Activated CD4-positive, alpha-beta T cell treated with anti-CD3 and anti-CD28 coated beads for 24 hours (primary cell): ENCODE measurements at regions not wholly inside any gene's neighbourhood (a gene's known extent, or its start where the extent isn't known, plus 50 kb on each side); places are given as distances from the start of the nearest gene placed in this dataset.

ENCODE experiments used
- DNase-seq, 2 donors: peaks; one replicate each; pipeline ENCODE4 v3.0.0-alpha.2; 2020; ENCODE audit warnings: low read depth in 2 of 2

DNA sequence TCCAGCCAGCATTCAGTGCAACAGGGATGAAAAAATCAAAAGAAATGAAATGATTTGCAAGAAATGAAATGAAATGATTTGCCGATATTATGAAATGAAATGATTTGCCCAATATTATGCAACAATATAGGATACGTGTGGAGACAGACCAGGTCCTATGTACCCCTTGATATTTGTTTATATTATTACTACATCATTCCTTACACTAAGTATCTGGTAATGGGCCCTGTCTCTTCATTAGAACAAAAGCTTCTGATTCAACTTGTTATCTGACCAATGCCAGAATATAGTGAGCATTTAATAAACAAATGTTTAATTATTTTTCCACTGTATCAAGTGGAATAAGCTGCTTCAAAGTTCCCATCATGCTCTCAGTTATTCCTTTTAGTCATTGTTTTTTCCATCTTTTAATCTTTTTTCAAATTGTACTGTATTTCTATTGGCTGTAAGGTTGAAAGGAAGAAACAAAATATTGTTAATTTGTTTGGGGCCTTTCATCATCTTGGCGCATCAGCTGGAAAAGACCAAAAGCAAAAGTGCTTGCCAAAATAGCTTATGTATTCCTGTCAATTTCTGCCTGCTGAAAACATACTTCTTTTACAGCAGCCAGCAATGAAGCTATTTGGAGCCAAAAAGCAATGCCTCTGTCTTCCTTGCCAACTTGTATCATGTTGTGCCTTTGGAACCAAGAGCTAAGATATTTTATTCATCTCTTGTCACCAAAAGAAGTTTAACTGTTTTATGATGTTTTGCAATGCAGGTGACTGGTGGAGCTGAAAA, 2314.9 kb downstream of the LRRC4C start:
- no peak for DNase-seq

DNA sequence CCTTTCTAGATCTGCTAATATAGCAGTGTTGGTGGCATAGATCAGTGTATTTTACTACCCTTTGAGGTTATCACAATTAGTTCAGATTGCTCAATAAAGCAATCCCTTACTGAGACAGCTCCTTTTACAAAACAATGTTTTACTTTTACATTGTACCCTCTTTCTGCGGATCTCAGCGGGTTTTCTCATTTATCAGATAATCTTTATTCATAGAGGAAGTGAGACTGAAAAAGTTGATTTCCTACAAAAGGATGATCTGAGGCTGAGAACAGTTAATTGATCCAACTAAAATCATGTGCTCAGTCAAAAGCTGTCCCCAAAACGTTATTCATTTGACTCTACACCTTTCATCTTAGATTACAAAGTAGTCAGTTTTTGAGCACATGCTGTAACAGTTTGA, 2319.9 kb downstream of the LRRC4C start:
- DNase-seq: no peak

DNA sequence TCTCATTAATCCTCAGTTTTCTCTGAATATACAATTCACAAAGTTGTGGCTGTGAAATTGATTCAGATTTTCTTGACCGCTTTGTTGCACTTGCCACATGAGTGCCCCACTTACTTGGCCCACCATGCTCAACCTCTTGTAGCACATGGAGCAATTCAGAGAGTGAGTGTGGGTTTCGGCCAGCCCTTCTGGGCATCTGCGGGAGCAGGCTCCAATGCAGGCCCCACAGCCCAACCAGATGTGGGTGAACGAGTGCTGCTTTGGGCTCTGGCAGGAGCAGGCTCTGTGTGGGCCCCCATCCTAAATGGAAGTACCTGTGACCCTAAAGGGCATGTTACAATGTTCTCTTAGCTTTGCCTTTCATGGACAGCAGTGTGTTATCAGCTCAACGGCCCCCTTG, 2338.6 kb downstream of the LRRC4C start:
- no peak for DNase-seq

DNA sequence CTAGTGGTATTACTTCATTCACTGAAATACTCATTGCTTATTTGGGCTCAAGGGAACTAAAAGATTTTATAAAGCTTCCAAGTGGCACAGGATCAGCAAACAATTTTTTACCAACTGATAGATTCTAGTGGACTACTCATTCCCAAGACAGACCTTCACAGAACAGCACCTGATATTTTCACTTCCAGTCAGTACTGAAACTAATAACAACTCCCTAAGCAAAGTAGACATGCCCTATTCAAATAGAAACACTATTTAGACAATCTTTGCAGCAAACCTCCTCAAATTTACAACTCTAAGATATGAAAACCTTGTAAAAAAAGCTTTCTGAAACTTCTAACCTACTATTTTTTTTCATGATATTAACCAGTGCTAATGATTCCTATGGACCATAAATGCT, 2345.8 kb downstream of the LRRC4C start:
- no peak for DNase-seq

DNA sequence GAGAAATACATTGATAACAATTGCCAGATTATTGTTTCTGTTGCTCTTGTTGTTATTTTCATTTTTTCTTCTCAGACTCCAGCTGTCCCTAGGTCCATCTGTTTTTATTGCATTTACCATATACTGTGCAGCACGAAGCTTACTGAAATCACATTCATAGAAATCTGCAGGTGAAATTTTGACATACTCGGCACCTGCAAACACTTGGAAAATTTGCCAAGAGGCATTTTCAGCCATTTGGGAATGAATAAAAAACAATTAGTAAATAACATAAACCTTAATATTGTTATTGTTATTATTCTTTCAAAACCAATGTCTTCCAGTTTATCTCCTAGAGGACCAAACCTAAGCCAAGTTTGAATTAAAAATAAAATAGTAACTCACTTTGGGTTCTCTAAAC, 2357.2 kb downstream of the LRRC4C start:
- DNase-seq: no peak

DNA sequence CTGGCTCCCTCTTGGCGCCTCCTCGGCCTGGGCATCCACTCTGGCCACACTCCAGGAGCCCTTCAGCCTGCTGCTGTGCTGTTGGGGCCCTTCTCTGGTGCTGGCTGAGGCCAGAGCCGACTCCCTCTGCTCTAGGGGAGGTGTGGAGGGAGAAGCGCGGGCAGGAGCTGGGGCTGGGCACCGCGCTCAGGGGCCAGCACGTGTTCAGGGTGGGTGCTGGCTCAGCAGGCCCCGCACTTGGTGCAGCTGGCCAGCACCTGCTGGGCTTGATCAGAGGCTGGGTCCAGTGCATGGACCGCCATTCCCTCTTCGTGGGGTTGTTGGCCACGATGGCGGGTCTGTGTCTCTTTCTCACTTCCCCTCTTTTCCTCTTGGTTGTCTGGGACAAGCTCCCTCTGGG, 2381.0 kb downstream of the LRRC4C start:
- DNase-seq: no peak

DNA sequence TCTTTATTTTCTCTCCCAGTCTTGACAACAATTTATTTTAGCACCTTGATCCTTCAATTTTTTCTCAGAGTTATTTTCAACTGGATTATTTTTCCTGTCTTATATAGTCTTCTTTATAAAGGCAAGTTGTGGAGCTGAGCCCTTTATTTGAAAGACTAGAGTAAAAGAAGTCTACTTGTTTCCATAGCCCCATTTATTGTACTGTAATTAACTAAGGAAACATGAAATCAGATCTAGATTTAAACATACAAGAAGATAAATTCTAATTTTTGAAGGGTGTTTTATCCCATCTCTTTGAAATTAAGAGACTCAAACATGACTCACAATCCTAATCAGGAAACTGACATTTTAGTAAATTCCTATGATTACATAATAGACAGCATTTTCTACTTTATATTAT, 2421.8 kb downstream of the LRRC4C start:
- DNase-seq: no peak

DNA sequence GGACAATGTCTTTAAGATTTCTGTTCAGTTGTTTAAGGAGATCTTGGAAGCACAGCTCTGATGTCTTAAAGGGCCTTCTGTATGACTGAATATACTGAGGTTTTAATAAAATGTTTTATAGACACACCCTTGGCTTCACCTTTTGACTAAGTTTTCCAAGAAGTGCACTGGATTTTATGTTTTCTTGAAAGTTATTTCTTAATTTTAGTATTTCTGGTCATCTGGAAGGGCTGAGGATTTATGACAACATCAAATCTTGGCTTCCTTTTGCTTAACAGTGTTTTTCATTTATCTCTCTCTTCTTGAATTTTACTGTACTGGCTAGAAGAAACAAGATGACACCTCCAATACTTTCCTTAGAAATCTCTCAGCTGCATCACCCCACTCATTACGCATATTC, 2423.4 kb downstream of the LRRC4C start:
- no peak for DNase-seq

DNA sequence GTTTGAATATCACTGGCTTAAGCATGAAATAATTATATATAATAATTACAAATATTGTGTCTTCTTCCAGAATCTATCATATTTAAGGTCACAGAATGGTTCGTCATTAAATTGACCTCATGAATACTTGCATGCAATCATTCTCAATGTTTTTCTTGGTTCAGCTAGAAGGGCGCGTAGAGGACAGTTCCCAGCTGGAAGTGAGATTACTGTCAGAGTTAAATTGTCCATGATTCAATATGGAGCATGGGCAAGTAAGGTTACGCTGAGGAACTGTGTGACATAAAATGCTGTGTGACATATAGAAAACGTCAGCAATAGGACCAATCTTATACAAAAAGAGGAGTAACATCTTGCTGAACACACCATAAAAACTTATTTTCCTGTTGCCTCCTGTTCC, 2423.5 kb upstream of the RAG2 start:
- no peak for DNase-seq

DNA sequence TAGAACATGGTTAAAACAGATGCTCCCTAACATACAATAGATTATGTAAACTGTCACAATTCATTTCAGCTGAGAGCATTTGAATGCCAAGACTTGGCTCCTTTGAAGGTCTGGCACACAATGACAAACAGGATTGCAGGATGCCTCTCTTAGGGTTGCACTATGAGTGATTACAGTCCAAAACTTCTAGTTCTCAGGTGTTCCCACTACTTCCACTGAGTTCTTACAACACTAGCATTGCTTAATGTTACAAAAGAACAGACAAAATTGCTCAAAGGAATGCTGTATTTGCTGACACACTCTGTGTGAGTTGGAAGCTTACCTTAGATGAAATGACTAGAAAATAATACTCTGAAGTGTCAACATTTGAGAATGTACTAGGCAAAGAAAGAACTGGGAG, 2413.8 kb upstream of the RAG2 start:
- DNase-seq: no peak

DNA sequence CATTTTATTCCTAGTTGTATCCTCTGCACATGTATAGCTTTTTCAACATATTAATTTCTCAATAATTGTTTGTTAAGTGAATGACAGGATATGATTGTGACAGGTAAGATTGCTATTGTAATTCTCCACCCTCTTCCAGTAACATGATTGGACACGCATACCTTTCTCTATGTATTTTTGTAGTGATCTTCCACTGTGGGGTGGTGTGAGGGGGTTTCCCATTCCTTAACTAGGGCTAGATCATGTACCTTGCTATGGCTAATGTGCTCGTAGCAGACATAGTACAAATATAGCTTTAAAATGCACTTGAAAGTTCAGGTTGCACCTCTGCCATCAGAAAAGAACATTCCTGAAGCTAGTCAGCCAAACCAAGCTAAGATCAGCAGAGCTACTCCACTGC, 2392.8 kb upstream of the RAG2 start:
- no peak for DNase-seq

DNA sequence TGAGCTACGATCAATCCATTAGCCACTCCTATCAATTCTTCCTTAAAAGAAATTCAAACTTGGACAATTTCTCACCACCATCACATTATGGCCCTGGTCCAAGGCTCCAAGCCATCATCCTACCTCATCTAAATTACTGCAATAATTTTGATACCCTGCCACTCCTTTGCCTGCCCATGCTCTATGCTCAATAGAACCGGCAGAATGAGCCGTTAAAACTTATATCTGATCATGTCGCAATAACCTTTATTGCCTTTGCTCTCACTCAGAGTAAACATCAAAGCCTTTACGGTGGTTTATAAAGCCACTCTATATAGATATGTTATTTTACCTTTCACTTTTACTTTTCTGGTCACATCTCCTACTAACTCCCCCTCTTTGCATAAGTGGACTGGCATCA, 2392.1 kb upstream of the RAG2 start:
- DNase-seq: no peak

DNA sequence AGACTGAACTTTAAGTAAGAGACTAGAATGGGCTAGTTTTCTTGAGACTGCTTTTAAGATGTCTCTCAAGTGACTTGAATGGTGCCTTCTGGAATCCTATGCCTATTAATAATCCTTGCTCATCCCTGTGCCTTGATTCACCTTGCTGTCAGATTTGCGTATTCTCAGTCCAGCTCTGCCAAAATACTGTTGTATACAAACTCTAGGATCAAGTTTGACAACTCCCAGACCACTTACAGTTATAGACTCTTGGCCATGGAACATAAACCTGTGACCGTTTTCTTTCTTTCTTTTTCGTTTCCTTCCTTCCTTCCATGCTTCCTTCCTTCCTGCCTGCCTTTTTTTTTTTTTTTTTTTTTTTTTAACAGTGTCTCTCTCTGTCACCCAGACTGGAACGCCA, 2390.9 kb upstream of the RAG2 start:
- DNase-seq: no peak

DNA sequence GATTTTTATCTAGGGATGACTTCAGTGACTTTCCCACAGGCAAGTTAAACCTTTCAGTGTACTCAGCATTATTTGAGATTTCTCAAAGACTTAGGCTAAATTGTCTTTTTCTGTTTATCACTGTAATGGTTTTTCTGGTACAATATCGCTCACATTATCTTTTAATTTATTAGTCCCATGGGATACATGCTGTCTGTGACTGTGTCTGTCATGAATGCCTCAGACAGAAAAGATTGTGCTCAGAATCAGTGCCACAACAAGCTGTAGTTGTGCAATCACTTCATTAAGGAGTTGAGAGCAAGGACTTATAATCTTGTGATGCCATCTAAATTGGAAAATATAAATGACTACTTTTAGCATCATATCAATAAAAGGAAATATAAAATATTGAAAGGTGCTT, 2374.2 kb upstream of the RAG2 start:
- no peak for DNase-seq

DNA sequence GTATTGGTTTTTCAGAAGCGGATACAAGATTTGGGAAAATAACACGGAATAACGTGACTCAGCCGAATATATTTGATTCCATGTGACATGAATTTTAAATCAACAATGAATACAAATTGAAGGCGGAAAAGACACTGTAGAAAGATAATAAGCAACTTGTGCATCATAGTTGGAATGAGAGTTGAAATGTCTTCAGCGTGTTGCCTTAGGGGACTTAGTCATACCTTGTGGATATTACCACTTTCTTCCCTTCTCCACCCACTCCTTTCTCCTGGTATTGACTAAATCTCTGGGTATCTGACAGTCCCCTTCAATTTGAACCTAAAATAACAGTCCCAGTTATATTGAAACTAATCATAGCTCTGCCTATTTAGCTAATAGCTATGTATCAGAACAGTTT, 2373.1 kb upstream of the RAG2 start:
- no peak for DNase-seq

DNA sequence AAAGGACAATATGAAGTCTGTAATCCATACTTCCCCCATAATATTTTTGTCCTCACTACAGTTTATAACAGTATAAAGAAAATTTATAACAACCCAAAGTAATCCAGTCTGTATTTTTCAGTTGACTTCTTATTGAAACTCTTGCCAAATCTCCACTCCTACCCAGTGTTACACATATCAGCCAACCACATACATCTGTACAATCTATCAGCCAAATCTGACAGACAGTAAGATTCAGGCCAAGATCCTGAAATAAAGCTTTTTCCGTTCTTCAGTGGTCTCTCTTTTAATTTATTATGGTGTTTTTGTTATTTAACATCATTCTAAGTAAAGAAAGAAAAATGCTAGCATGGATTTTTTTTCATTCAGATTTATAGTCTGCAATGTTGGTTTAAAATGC, 2370.9 kb upstream of the RAG2 start:
- DNase-seq: no peak

DNA sequence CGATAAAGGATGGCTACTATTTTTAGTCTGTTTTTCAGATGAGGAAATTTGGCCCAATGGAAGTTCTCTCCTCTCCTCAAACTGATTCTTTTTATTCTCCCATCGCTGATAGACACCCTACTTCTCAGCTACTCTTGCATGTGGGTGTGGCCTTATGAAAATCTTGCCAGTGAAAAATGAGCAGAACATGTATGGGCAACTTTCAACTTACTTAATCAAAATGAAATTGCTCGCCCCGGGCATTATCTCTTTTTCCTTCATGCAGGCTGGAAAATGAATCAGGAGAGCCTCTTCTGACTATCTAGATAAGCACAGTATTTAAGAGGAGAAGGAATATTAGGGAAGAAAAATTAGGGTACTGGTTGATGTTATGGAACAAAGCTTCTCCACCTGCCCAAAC, 2354.7 kb upstream of the RAG2 start:
- DNase-seq: no peak

DNA sequence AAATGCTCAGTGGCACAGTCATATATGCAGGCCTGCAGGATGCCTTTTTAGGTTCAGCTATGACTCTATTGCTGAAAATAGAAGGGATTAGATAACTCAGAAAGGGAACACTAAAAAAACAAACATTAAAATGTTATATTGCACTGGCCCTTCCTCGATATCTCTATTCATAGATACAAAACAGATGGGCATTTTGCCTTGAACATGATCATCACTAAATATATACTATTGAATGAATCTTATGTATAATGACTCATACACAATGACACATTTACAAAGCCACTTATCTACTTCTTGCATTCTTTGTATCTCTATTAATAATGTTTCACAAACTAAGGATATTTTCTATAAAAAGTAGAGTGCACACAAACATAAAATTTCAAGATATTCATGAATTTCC, 2352.8 kb upstream of the RAG2 start:
- no peak for DNase-seq

DNA sequence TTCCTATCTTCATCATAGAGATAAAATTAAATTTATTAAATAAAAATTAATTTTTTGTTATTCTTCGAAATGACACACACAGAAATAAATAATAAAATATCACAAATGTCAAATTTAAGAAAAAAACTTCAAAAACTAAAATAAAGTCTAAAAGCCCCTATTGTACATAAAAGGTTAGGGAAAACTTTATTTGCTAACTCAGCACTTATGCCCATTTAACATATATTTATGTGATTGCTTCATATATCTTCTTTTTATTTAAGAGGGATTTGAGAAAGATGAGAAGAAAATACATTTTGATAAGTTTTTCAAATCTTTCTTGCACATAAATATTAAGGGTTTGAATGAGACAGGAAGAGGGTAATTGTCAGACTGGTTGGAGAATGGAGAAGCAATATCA, 2350.4 kb upstream of the RAG2 start:
- DNase-seq: no peak

DNA sequence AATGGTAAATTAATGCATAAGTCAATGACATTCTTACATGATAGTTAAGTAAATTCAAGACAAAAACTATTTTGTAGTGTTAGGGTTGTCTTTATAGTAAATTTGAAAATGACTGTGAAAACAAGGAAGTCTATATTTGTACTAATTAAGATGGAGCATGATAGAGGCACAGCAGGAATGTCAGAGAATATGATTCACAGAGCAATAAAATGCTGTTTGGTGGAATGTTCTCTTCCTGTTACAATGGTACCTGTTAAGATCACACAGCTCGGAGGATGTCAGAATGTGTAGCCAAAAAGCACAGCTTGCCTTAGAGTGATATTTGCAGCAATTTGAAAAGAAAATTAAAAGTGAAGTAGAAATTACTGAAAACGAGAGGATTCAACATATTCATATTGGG, 2339.7 kb upstream of the RAG2 start:
- no peak for DNase-seq

DNA sequence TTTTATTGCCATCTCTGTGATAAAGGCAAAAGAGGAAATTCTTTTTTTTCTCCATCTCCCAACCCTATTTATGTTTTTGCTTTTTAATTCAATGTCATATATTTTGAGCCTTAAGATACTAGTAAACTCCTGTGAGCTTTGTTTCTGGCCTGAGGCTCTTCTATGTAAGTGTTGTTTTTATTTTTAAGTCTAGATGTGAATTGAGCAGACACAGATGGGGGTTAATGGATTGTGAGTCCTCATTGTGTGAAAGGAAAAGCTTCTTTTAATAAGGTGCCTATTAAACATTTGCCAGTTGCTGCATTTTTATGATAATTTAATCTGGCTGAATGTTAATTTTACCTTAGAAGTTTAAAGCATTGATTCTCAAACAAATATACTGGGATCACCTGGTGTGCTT, 2337.9 kb upstream of the RAG2 start:
- no peak for DNase-seq

DNA sequence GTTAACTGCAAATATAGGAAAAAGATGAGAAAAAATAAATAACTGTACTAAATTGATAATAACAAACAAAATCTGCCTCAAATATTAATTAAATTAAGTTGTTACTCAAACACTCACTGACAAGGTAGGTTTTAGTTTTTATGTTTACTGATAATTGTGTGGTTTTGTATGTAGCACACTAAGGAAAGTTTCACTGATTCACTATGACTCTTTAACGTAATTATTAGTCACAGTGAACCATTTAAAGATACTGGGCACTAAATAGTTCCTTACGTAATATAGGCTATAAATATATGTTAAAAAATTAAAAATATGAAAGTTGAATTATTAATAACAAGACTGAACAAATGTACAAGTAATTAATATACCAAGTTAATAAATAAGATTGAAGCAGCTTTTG, 2330.0 kb upstream of the RAG2 start:
- DNase-seq: no peak

DNA sequence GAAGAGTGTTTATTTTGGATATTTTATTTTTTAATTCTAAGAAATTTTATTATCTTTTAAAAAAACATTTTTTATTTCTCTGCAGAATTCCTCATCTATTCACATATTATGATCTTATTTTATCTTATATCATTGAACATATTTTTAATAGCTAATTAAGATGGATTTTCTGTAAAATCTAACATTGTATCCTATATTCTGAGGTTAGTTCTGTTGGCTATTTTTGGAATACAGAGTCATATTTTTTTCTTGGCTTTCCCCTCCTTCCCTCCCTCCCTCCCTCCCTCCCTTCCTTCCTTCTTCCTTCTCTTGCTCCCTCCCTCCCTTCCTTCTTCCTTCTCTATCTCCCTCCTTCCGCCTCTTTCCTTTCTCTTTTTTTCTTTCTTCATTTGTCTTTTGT, 2326.6 kb upstream of the RAG2 start:
- no peak for DNase-seq

DNA sequence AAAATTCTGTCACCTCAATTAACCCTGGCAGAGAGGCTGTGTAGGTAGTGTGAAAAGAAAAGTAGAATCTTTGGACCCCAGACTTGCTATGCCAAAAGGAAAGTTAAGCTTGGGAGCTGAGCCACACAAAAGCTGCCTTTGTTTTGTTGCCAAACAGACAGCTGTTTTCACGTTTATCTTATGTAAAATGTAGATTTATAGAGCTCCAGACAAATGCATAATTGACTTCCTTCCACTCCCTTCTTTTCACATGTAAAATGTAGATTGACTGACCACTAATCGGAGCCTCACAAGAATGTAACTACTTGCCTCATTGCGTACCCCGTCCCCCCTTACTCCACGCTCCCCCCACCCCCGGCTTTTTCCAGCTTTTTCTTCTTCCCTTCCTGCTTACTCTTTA, 2302.2 kb upstream of the RAG2 start:
- no peak for DNase-seq
